Right atrium auricular region (tissue), 2 donors: ENCODE measurements at regions not wholly inside any gene's neighbourhood (a gene's known extent, or its start where the extent isn't known, plus 50 kb on each side); places are given as distances from the start of the nearest gene placed in this dataset.

Experiments
- DNase-seq: peaks from one replicate; pipeline ENCODE4 v3.0.0-alpha.2; 2019; ENCODE audit warnings: low spot score
- H3K27ac ChIP-seq, 2 donors: fragments of 200-600 bp; sonication (generic); 1 replicate in 1 of 2; 2 replicates in 1 of 2; pipeline ENCODE4 v1.5.1; 2016 to 2019
- H3K27me3 ChIP-seq, 2 donors: fragments of 200-600 bp; sonication (generic); one replicate each; pipeline versions ENCODE4 v1.5.1 to v1.6.0; 2017 to 2019
- H3K36me3 ChIP-seq: fragments of 200-600 bp; sonication (generic); one replicate; pipeline ENCODE4 v1.5.1; 2016
- H3K4me1 ChIP-seq, 2 donors: fragments of 200-600 bp; sonication (generic); one replicate each; pipeline versions ENCODE4 v1.5.1 to v1.6.0; 2017 to 2019
- H3K4me3 ChIP-seq, 2 donors: fragments of 200-600 bp; sonication (generic); 1 replicate in 1 of 2; 2 replicates in 1 of 2; pipeline ENCODE4 v1.5.1; 2017 to 2019; ENCODE audit warnings: mild to moderate bottlenecking in 1 of 2, moderate library complexity in 1 of 2
- H3K9me3 ChIP-seq, 2 donors: fragments of 200-600 bp; sonication (generic); one replicate each; pipeline ENCODE4 v1.5.1; 2019
- CTCF ChIP-seq, 2 donors: fragments of 200-600 bp; sonication (generic); IDR thresholded peaks; one replicate each; pipeline ENCODE4 v1.5.1; 2019; ENCODE audit warnings: antibody characterized with exemption in 2 of 2

- Histone ChIP-seq H3K4me1 (no peaks in the 10 kb centered on the region), H3K4me3 (no peak overlapping the region), H3K27me3 (no peaks in the 10 kb centered on the region), H3K9me3 (no peaks in the 10 kb centered on the region), H3K36me3 (no peaks in the 10 kb centered on the region), H3K27ac (no peak overlapping the region)
- TF ChIP-seq CTCF (IDR thresholded peaks at IDR 0.05): no peak
- no peak for DNase-seq
Measured at GRCh38 chr11:26062660-26063059, 269.3 kb upstream of the ANO3 start.

- H3K4me1 ChIP-seq: no peaks in the 10 kb centered on the region
- H3K27me3 ChIP-seq: no peaks in the 10 kb centered on the region
- H3K36me3 ChIP-seq: no peaks in the 10 kb centered on the region
- no peak for DNase-seq
- H3K27ac ChIP-seq: no peak overlapping the region
- no peak for TF ChIP-seq CTCF (IDR thresholded peaks at IDR 0.05)
- H3K9me3 ChIP-seq: no peaks in the 10 kb centered on the region
- H3K4me3 ChIP-seq: no peak overlapping the region
Measured at GRCh38 chr11:26063915-26064314, 268.0 kb upstream of the ANO3 start.

- H3K36me3 ChIP-seq: no peaks in the 10 kb centered on the region
- no peak overlapping the region for H3K27ac ChIP-seq
- H3K27me3 ChIP-seq: no peaks in the 10 kb centered on the region
- no peak for TF ChIP-seq CTCF (IDR thresholded peaks at IDR 0.05)
- DNase-seq: no peak
- no peak overlapping the region for H3K4me3 ChIP-seq
- H3K4me1 ChIP-seq: no peaks in the 10 kb centered on the region
- H3K9me3 ChIP-seq: no peaks in the 10 kb centered on the region
Measured at GRCh38 chr11:26065944-26066343, 266.0 kb upstream of the ANO3 start.

- TF ChIP-seq CTCF (IDR thresholded peaks at IDR 0.05): no peak
Measured at GRCh38 chr11:26070714-26071380, 261.1 kb upstream of the ANO3 start.

GRCh38 chr11:26072614-26073153 is 259.2 kb upstream of the ANO3 start:
- no peak for TF ChIP-seq CTCF (IDR thresholded peaks at IDR 0.05)
- Histone ChIP-seq H3K9me3 (no peaks in the 10 kb centered on the region), H3K27me3 (no peaks in the 10 kb centered on the region), H3K36me3 (no peaks in the 10 kb centered on the region), H3K4me3 (no peak overlapping the region), H3K27ac (no peak overlapping the region), H3K4me1 (no peaks in the 10 kb centered on the region)
- no peak for DNase-seq

More at GRCh38 chr11:26070714-26071380, 261.1 kb upstream of the ANO3 start:
- no peaks in the 10 kb centered on the region for H3K4me1 ChIP-seq
- DNase-seq: no peak
- H3K4me3 ChIP-seq: no peak overlapping the region
- no peaks in the 10 kb centered on the region for H3K27me3 ChIP-seq
- H3K27ac ChIP-seq: no peak overlapping the region
- H3K36me3 ChIP-seq: no peaks in the 10 kb centered on the region
- no peaks in the 10 kb centered on the region for H3K9me3 ChIP-seq

DNA sequence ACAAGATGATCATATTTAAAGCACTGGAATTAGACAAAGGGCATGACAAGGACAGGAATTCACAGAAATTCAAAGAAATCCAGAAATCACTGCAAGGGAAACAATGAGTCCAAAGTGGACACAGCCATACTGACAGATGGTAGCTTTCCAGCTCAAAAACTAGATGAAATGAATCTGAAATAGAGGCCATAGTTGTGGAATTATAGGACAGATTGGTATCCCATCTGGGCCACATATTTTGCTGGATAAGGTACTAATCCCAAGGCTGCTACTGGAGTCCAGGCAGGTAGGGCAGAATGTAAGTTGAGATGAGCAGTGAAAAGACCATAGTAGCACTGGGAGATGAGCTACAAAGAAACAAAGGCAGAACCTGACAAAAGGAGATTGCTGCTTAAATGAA is 258.3 kb upstream of the ANO3 start:
- Histone ChIP-seq H3K36me3 (no peaks in the 10 kb centered on the region), H3K9me3 (no peaks in the 10 kb centered on the region), H3K4me3 (no peak overlapping the region), H3K27ac (no peak overlapping the region), H3K4me1 (no peaks in the 10 kb centered on the region), H3K27me3 (no peaks in the 10 kb centered on the region)
- DNase-seq: no peak
- TF ChIP-seq CTCF (IDR thresholded peaks at IDR 0.05): no peak
